Lung microvascular endothelial cell (primary cell): ENCODE measurements at regions not wholly inside any gene's neighbourhood (a gene's known extent, or its start where the extent isn't known, plus 50 kb on each side); places are given as distances from the start of the nearest gene placed in this dataset.

Experiments used
- DNase-seq, 2 donors: peaks; one replicate each; pipeline versions ENCODE4 v3.0.0 to v3.0.0-alpha.2; 2010; ENCODE audit warnings: low read depth in 2 of 2

GRCh38 chr6:44500074-44500473 lies 112.6 kb downstream of the CDC5L start:
- no peak for DNase-seq

DNA sequence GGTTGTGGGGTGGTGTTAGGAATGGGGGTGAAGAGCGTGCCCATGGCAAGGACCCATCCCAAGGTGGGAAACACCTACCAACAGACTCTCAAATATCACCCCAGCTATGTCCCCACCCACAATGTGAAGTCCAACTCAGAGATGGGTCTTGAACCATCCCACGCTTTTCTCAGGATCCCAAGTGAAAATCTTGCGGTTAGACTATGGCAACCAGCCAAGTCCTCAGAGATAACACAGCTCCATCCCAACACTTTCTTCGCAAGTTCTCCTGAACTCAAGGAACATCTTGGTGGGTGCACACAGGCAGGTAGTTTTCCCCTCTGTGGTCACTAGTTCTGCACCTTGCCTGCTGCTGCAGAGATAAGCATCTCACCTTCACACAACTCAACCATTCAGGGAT lies 116.0 kb downstream of the CDC5L start:
- DNase-seq, result no peak

DNA sequence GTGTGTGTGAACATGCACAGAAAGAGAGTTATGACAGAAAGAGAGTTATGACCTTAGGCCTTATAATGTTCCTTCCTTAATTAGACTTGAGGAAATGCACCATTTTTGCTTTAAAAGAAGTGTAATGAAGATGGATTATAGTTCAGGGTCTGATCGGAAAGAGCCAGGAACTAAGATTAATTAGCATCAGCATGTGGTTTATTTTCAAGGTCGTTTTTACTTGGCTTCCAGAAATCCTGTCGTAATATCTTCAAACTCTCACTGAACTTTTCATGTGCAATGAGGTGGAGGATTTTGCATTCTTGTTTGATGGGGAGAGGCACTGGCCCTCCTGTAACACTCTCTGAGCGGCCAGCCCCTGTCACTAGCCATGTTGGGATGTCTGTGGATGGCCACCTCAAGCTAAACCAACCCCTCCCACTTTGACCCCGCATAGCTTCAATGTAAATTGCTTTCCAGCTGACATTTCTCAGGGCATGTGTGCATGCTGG lies 116.8 kb downstream of the CDC5L start:
- DNase-seq, result no peak

GRCh38 chr6:44505751-44506150 lies 118.2 kb downstream of the CDC5L start:
- DNase-seq, result no peak

DNA sequence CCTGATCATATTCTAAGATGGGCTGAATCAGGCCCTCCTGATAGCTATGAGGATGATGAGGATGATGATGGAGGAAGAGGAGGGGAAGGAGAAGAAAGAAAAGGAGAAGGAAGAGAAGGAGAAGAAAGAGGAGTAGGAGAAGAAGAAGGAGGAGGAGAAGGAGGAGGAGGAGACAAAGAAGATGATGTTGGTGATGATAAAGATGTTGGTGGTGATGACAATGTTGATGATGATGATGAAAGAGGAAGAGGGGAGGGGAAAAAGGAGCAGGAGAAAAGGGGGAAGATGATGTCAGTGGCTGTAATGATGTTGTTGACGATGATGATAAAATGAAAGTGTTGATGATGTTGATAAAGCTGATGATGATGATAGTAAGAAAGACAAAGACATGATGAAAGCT lies 119.5 kb downstream of the CDC5L start:
- no peak for DNase-seq

- DNase-seq, result no peak
Measured at GRCh38 chr6:44508646-44509045, 121.1 kb downstream of the CDC5L start.

GRCh38 chr6:44511126-44511525 lies 123.6 kb downstream of the CDC5L start:
- DNase-seq, result no peak

DNA sequence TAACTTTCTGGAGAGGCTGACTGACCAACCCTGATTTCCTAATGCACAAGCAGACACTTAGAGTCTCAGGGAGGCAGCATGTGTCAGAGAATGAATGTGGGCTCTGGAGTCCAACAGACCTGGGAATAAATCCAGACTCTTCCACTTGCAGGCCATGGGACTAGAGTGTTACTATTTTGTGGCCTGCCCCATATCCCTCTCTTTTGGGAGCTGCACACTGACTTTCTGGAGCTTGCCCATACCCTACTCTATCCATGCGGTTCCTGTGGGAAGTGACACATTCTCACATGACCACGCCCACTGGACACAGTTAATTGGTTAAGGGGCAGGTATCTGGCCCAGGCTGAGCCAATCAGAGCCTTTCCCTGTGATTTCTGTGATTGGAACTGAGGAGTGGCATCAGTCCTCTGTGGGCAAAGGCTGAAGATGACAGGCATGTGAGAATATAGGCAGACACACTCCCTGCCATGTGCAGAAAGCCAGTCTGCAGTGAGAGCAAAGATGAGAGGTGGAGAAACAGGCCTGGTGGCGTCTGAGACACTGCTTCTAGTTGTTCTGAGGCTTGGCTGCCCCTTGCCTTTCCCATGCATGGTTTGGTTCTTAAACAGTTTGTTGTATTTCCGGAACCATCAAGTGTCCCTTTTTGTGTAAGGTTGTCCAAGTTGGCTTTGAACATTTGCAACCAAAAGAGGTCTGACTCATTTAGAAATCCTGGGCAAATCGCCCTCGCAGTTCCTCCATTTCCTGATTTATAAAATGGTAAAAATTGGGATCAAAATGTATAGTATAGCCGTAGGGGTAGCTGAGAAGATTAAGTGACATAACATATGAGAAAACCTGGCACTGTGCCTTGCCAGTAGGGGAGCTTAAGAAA lies 125.6 kb downstream of the CDC5L start:
- DNase-seq, result peak in 1 of 2 donors; percentile 59

- DNase-seq, result no peak
Measured at GRCh38 chr6:44514085-44514484, 126.6 kb downstream of the CDC5L start.

DNA sequence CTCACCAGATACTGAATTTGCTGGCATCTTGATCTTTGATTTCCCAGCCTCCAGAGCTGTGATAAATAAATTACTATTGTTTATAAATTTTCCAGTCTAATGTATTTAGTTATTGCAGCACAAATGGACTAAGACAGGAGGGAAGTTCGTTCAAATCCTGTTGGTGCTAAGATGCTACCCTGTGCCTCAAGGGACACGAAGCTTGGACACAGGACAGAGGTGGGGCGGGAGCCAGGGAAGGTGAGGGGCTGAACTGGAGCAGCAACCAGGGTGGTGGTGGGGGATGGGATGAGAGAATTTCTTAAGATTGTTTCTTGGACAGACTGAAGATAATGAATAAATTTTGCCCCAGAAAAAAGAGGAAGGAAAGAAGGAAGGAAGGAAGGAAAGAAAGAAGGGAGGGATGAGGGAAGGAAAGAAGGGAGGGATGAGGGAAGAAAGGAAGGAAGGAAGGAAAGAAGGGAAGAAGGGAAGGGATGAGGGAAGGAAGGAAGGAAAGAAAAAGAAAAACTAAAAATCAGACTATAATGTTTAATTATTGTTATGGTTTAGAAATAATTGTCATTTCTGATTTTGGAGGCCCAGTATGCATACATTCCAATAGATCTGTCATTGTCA lies 127.2 kb downstream of the CDC5L start:
- DNase-seq, result no peak

- DNase-seq, result no peak
Measured at GRCh38 chr6:44522871-44523270, 135.4 kb downstream of the CDC5L start.

DNA sequence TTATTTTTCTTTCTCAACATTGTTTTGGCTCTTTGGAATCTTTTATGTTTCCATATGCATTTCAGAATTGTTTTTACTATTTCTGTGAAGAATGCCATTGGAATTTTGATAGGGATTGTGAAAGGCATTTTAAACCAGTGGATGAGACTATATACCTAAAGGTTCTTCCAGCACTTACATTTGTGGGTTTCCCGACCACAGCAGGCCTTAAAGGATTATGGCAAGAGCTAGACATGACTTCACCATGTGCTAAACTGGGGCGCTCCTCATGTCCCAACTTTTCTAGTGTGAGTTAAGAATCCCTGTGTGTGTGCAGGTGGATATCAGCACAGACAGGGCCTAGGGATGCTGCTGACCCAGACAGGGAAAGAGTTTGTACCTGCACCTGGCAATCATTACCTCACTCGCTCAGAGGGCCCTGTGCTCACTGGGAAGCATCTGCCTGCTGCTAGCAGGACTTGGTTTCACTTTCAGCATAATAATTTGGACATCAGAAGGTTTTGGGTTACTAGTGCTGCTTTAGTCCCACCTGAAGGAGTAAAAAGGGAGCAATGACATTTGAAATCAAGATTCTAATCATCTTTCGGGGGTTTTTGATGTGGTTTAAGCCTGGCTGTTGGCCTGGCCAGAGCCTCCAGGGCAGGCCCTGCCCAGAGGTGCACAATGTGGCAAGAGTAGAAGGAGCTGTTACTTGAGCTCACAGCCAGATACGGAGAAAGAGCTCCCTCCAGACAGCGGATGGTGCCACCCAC lies 137.1 kb downstream of the CDC5L start:
- no peak for DNase-seq

DNA sequence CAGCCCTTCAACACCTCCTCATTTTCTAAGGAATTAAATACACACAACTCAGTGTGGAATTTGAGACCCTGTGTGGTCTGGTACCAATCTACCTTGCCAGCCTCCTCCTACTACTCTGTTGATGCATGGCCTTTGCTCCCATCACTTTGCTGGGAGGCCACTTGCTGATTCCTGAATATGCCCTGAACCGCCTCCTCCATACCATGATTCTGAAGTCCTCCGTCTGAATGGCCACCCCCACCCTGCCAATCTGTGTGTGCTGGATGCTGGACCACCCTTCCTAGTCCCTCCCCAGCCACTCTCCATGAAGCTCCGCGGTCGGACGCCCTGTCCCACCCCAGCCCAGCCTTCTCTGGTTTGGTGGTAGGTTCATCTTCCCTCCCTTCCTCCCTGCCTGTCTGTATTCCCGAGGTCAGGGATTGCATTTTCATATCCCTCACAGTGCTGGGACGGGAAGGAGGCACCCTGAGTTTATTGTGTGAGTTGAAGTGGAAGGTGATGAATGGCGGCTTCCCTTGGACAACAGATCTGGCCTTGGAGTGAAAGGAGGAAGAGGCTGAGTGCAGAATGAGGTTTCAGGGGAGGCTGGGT lies 138.3 kb downstream of the CDC5L start:
- no peak for DNase-seq

- no peak for DNase-seq
Measured at GRCh38 chr6:44527181-44527580, 139.7 kb downstream of the CDC5L start.

- no peak for DNase-seq
Measured at GRCh38 chr6:44527583-44528369, 140.3 kb downstream of the CDC5L start.

- DNase-seq, result no peak
Measured at GRCh38 chr6:44528370-44528644, 140.8 kb downstream of the CDC5L start.

- no peak for DNase-seq
Measured at GRCh38 chr6:44528716-44529115, 141.2 kb downstream of the CDC5L start.

- no peak for DNase-seq
Measured at GRCh38 chr6:44529146-44529905, 141.8 kb downstream of the CDC5L start.

GRCh38 chr6:44530209-44530909 lies 142.9 kb downstream of the CDC5L start:
- DNase-seq, result no peak

DNA sequence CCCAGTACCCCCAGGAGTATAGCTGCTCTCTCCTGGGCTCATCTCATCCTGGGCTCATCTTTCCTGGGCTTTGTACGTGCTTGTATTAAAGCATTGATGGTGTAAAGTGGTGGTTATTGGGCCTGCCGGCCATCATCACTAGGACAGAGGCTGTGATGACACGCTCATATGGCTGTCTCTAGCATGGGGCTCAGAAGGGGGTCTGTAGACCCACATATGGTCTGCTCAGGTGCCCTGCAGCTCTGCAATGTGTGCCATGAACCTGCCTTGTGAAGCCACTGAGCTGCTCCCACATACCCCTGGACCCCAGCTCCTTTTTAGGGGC lies 143.4 kb downstream of the CDC5L start:
- DNase-seq, result no peak
